ENCODE measurements at regions not wholly inside any gene's neighbourhood (a gene's known extent, or its start where the extent isn't known, plus 50 kb on each side); places are given as distances from the start of the nearest gene placed in this dataset.
A peak's percentile ranks its signal among the peaks of the same experiment; 100 is the strongest.

GRCh38 chr9:108167136-108167900 is 677.7 kb upstream of the KLF4 start:
- no peak for DNase-seq

DNA sequence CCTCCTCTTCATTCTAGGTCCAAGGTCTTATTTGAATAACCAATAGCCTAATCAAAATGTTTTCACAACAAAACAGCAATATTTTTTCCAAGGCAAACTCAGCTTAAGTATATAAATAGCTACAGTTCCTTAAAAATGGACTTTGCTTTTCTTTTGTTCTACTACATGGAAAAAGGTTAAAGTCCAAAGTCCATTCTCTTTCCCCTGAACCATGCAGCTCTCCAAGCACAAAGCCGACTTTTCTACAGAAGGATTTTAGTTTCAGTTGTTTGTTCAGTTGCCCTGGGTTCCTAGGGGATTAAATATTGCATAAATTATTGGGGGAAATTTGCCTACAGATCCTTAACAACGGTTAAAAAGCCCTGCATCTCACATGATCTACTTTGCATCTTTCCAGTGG is 677.0 kb upstream of the KLF4 start:
- no peak for DNase-seq

GRCh38 chr9:108163321-108164005 is 673.9 kb upstream of the KLF4 start:
- DNase-seq: no peak

GRCh38 chr9:108162664-108163063 is 673.1 kb upstream of the KLF4 start:
- DNase-seq: no peak

DNA sequence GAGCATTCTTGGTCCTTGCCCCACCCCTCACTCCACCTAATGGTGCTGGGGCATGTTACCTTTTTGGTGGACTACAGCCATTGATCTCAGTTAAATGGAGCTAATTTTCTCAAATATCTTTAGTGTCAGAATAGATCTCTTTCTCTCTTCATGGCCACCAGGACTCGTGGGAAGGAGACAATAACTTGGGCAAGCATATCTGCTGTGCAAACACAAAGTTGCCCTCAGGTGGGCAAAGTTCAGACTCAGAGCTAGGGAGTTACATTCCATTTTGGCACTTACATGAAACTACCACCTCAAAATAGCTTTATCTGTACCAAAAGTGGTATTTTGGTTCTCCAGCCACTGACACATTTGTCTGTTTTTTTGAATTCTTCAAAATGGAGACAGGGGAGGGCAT is 671.9 kb upstream of the KLF4 start:
- no peak for DNase-seq

DNA sequence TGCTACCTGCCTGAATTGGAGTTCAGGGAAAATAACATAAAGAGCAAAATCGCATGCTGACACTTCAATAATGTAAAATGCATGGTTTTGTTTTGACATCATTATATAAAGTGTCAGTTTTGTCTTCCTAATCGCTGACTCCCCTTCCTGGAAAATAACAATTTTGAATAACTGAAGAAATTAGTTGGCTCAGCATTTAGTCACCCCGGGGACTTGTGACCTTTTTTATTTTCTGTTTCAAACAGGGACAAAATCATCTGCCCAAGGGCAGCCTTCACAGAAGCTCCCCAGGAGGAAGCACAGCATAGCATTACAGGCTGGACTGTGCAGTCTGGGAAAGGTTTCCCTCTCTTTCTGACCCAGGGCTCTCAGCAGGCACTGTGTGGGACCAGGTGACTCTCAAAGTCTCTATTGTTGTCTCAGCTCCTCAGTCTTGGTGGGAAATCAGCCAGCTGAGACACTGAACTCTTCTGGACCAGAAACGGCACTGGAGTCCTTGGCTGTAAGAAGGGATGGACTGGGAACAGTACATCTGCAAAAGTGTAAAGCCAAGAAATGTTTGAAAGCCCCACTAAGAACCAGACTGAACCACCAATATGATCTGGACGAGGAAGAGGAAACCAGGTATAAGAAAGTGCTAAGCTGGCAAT is 671.3 kb upstream of the KLF4 start:
- DNase-seq: no peak

DNA sequence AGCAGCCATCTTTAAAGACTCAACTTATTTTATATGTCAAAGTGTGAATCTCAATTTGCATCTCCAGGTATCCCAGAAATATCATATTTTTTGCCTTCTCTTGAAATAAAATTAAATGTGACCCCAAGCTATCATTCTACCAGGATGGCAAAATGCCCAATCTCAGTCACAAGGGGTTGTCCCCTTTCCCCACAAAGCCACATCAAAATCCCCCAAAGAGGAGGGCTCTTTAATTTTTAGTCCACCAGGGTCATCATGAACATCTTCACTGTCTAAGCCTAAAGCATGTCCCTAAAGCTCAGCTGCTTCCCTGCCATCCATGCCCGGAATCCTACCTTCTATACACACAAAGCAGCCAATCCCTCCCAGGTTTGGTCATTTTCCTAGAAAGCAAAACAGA is 670.5 kb upstream of the KLF4 start:
- no peak for DNase-seq

DNA sequence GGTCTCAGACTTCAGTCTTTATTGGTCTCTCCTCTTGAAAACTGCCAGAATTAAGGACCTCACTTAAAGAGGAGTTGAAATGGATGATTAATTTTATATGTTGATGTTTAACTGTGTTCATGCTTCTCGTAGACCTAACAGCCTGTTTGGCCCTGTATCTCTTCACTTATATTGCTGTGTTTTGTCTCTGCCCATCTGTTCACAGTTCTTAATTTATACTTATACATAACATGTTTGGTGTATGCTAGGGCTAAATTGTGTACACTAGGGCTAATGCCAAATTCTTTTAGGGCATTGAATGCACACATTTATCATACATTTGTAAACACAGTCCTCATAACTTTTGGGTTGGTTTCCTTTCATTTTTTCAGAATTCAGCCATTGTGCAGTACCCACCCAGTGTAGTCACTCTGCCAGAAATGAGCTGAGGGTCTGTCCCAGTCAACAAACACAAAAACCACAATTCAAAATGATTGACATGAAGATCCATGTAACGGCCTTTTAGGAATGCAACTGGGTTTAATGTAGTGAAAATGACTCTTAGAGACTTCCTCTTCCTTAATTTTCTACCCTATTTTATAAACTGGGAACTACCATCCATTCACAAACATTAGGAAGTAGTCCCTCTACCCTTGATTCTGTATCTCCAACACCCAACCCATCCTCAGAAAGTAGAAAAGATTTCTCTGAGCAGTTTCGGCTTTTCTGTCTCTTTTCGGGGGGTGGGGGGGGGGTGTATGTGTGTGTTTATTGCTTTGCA is 668.8 kb upstream of the KLF4 start:
- DNase-seq: no peak

DNA sequence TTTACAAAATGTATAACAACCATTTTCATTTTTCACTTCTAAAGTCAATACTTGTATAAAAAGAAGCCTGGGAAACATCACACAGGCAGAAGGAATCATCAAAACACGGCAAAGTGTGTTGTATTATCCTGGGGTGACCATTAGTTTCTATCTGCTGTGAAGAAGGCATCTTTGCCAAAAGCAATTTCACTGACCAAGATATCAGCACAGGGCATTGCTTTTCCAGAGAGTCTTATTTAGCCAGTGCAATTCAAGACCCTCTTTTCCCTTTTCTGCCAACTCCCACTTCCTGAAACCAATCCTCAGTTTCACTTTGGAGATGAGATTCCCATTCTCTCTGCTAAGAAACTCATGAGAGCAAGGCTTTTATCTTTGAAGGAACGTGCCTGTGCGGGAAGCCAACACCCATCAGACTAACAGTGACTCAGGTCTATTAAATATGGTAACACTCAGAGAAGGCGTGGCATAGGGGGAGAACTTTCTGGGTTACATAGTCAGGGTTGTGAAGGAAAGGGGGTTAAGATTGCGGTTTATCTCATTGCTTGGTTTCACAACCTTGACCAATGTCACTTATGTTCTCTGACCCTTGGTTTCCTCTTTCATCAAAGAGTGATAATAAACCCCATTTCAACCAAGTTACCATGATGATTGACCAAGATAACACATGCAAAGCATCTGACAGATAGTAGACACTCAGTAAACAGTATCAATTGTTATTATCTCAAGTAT is 666.9 kb upstream of the KLF4 start:
- no peak for DNase-seq

- no peak for DNase-seq
Observed at GRCh38 chr9:108153416-108153815, 663.8 kb upstream of the KLF4 start.

GRCh38 chr9:108150736-108151586 is 661.4 kb upstream of the KLF4 start:
- peak; percentile 39 for DNase-seq

GRCh38 chr9:108149326-108149725 is 659.8 kb upstream of the KLF4 start:
- DNase-seq: no peak

GRCh38 chr9:108142504-108143201 is 653.1 kb upstream of the KLF4 start:
- peak; percentile 92 for DNase-seq

DNA sequence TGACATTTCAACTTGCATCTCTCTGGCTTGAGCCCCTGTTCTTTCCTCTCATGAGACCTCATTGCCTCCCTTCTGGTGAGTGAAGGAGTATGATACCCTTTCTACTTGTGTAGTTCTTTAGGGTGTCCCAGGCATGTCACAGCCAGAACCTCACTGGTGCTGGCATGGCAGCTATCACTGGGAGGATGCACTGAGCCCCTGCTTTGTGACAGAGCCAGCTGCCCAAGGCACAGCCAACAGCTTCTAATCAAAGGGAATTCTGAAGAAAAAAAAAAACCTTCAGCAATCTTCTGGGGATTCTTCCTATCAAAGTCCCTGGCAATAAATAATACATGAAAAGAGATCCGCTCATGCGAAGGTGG is 652.6 kb upstream of the KLF4 start:
- DNase-seq: no peak

DNA sequence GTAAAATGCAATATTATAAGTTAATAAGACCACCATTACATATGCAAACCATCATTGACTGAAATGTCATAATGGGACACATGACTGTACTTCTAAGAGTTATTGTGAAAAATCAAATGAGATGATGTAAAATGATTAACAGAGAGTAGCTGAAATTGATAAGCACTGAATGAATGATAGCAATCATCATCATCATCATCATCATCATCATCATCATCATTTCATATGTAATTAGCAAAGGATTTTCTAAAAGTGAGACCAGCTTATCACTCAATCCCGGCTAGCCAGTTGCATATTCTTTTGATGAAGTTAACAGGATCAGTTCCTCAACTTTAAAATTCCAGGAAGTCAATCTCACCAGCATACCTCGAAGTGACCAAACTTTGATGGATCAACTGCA is 650.3 kb upstream of the KLF4 start:
- no peak for DNase-seq

DNA sequence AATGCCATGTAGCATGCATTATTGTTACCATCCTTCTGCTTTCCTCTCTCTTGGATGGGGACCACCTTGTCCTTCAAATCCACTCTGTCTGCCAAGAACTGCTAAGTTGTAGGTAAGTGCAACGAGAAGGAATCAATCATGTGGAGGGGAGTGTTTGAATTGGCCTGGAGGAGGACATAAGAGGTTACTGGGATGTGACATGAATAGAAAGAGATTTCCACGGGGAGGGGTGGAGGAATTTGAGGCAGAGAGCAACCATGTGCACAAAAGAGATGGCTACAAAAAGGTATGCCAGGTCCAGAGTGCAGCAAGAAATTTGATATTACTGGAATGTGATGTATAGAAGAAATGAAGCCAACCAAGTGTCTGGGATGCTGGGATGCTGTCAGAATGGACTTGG is 648.9 kb upstream of the KLF4 start:
- no peak for DNase-seq

- no peak for DNase-seq
Observed at GRCh38 chr9:108136656-108137055, 647.1 kb upstream of the KLF4 start.

- no peak for DNase-seq
Observed at GRCh38 chr9:108134486-108135128, 645.0 kb upstream of the KLF4 start.

- no peak for DNase-seq
Observed at GRCh38 chr9:108133680-108134079, 644.1 kb upstream of the KLF4 start.

- no peak for DNase-seq
Observed at GRCh38 chr9:108133101-108133500, 643.5 kb upstream of the KLF4 start.

DNA sequence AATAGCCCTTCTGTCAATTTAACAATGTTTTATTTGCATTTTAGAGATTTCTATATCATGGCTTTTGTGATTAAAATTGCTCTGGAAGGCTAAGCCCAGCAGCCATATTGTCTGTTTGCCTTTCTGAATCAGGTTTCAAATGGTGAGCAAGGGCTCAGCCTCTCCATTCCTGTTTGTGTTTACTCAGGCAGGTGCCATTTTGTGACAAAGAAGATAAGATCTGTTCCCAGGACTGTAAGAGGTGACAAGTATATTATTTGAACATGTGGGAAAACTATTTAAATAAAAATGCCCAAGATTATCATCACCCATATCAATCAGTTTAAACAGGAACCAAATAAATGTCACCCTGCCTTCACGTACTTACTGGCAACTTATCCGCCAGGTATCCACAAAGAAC is 641.3 kb upstream of the KLF4 start:
- no peak for DNase-seq
